ENCODE measurements at regions not wholly inside any gene's neighbourhood (a gene's known extent, or its start where the extent isn't known, plus 50 kb on each side); places are given as distances from the start of the nearest gene placed in this dataset.

GRCh38 chr21:40950970-40951369, 104.0 kb upstream of the DSCAM start:
- ATAC-seq (no peak), DNase-seq (ENCODE audit: low spot score in 2 of 2) (no peak)
- no peaks in the 10 kb centered on the region for H3K36me3 Mint-ChIP-seq
- H3K4me3 Mint-ChIP-seq = no peak overlapping the region
- H3K9me3 Mint-ChIP-seq = peaks cover 5% of the 10 kb centered on the region
- no peak overlapping the region for H3K27ac Mint-ChIP-seq
- no peaks in the 10 kb centered on the region for H3K4me1 Mint-ChIP-seq

GRCh38 chr21:40952551-40953323, 105.8 kb upstream of the DSCAM start:
- H3K36me3 Mint-ChIP-seq = no peaks in the 10 kb centered on the region

GRCh38 chr21:40964691-40965090, 117.7 kb upstream of the DSCAM start:
- peaks cover 2% of the 10 kb centered on the region for H3K9me3 Mint-ChIP-seq
- DNase-seq (ENCODE audit: low spot score in 2 of 2) (no peak), ATAC-seq (no peak)
- H3K36me3 Mint-ChIP-seq = no peaks in the 10 kb centered on the region
- no peak overlapping the region for H3K4me3 Mint-ChIP-seq
- H3K4me1 Mint-ChIP-seq = no peaks in the 10 kb centered on the region
- H3K27ac Mint-ChIP-seq = no peak overlapping the region

More at GRCh38 chr21:40952551-40953323, 105.8 kb upstream of the DSCAM start:
- Mint-ChIP-seq H3K4me1 (no peaks in the 10 kb centered on the region), H3K4me3 (no peak overlapping the region), H3K27ac (no peak overlapping the region), H3K9me3 (peaks cover 9% of the 10 kb centered on the region)
- ATAC-seq (no peak), DNase-seq (ENCODE audit: low spot score in 2 of 2) (no peak)

GRCh38 chr21:40967771-40968170, 120.8 kb upstream of the DSCAM start:
- Mint-ChIP-seq H3K4me1 (no peaks in the 10 kb centered on the region), H3K27ac (no peak overlapping the region), H3K9me3 (peaks cover 4% of the 10 kb centered on the region), H3K36me3 (no peaks in the 10 kb centered on the region), H3K4me3 (no peak overlapping the region)
- DNase-seq (ENCODE audit: low spot score in 2 of 2) = no peak
- no peak for ATAC-seq

- Mint-ChIP-seq H3K4me3 (no peak overlapping the region), H3K9me3 (peaks cover 2% of the 10 kb centered on the region), H3K36me3 (no peaks in the 10 kb centered on the region), H3K27ac (no peak overlapping the region), H3K4me1 (no peaks in the 10 kb centered on the region)
- ATAC-seq (no peak), DNase-seq (ENCODE audit: low spot score in 2 of 2) (no peak)
Observed at GRCh38 chr21:40972151-40972550, 125.2 kb upstream of the DSCAM start.

- DNase-seq (ENCODE audit: low spot score in 2 of 2) = no peak
- Mint-ChIP-seq H3K9me3 (peaks cover 4% of the 10 kb centered on the region), H3K4me1 (no peaks in the 10 kb centered on the region), H3K36me3 (no peaks in the 10 kb centered on the region), H3K27ac (no peak overlapping the region), H3K4me3 (no peak overlapping the region)
- ATAC-seq = no peak
Observed at GRCh38 chr21:40976198-40977109, 129.5 kb upstream of the DSCAM start.

- Mint-ChIP-seq H3K9me3 (peaks cover 9% of the 10 kb centered on the region), H3K4me1 (no peaks in the 10 kb centered on the region), H3K4me3 (no peak overlapping the region), H3K36me3 (no peaks in the 10 kb centered on the region), H3K27ac (no peak overlapping the region)
- DNase-seq (ENCODE audit: low spot score in 2 of 2) (no peak), ATAC-seq (no peak)
Observed at GRCh38 chr21:40985370-40985769, 138.4 kb upstream of the DSCAM start.

GRCh38 chr21:40990366-40990765, 143.4 kb upstream of the DSCAM start:
- peak; percentile 34 for ATAC-seq

GRCh38 chr21:40997831-40998230, 150.9 kb upstream of the DSCAM start:
- H3K4me1 Mint-ChIP-seq = no peaks in the 10 kb centered on the region
- H3K4me3 Mint-ChIP-seq = no peak overlapping the region
- ATAC-seq (no peak), DNase-seq (ENCODE audit: low spot score in 2 of 2) (no peak)
- no peak overlapping the region for H3K27ac Mint-ChIP-seq
- H3K9me3 Mint-ChIP-seq = peaks cover 13% of the 10 kb centered on the region
- no peaks in the 10 kb centered on the region for H3K36me3 Mint-ChIP-seq

More at GRCh38 chr21:40990366-40990765, 143.4 kb upstream of the DSCAM start:
- Mint-ChIP-seq H3K4me3 (no peak overlapping the region), H3K27ac (no peak overlapping the region), H3K9me3 (no peaks in the 10 kb centered on the region), H3K36me3 (no peaks in the 10 kb centered on the region), H3K4me1 (no peaks in the 10 kb centered on the region)
- DNase-seq (ENCODE audit: low spot score in 2 of 2) = no peak

GRCh38 chr21:41000838-41001237, 153.9 kb upstream of the DSCAM start:
- ATAC-seq (no peak), DNase-seq (ENCODE audit: low spot score in 2 of 2) (no peak)
- H3K36me3 Mint-ChIP-seq = no peaks in the 10 kb centered on the region
- peaks cover 13% of the 10 kb centered on the region for H3K9me3 Mint-ChIP-seq
- no peak overlapping the region for H3K27ac Mint-ChIP-seq
- no peaks in the 10 kb centered on the region for H3K4me1 Mint-ChIP-seq
- H3K4me3 Mint-ChIP-seq = no peak overlapping the region

GRCh38 chr21:41006636-41007035, 159.7 kb upstream of the DSCAM start:
- Mint-ChIP-seq H3K4me3 (no peak overlapping the region), H3K9me3 (no peaks in the 10 kb centered on the region), H3K4me1 (no peaks in the 10 kb centered on the region), H3K36me3 (no peaks in the 10 kb centered on the region), H3K27ac (no peak overlapping the region)
- DNase-seq (ENCODE audit: low spot score in 2 of 2) (no peak), ATAC-seq (no peak)

GRCh38 chr21:41008351-41008750, 159.6 kb upstream of the BACE2 start:
- Mint-ChIP-seq H3K4me3 (no peak overlapping the region), H3K4me1 (no peaks in the 10 kb centered on the region), H3K27ac (no peak overlapping the region), H3K9me3 (no peaks in the 10 kb centered on the region), H3K36me3 (no peaks in the 10 kb centered on the region)
- DNase-seq (ENCODE audit: low spot score in 2 of 2) (no peak), ATAC-seq (no peak)

GRCh38 chr21:41008974-41009373, 159.0 kb upstream of the BACE2 start:
- Mint-ChIP-seq H3K9me3 (no peaks in the 10 kb centered on the region), H3K36me3 (no peaks in the 10 kb centered on the region)
- no peak for DNase-seq (ENCODE audit: low spot score in 2 of 2)

GRCh38 chr21:41009398-41010100, 158.4 kb upstream of the BACE2 start:
- H3K27ac Mint-ChIP-seq = no peak overlapping the region
- H3K9me3 Mint-ChIP-seq = no peaks in the 10 kb centered on the region
- no peak overlapping the region for H3K4me3 Mint-ChIP-seq
- no peak for DNase-seq (ENCODE audit: low spot score in 2 of 2)
- H3K4me1 Mint-ChIP-seq = no peaks in the 10 kb centered on the region
- ATAC-seq = no peak
- H3K36me3 Mint-ChIP-seq = no peaks in the 10 kb centered on the region

More at GRCh38 chr21:41008974-41009373, 159.0 kb upstream of the BACE2 start:
- no peak for ATAC-seq
- no peak overlapping the region for H3K4me3 Mint-ChIP-seq
- no peak overlapping the region for H3K27ac Mint-ChIP-seq
- H3K4me1 Mint-ChIP-seq = no peaks in the 10 kb centered on the region

GRCh38 chr21:41010101-41010435, 157.9 kb upstream of the BACE2 start:
- ATAC-seq (no peak), DNase-seq (ENCODE audit: low spot score in 2 of 2) (no peak)
- H3K4me3 Mint-ChIP-seq = no peak overlapping the region
- no peaks in the 10 kb centered on the region for H3K36me3 Mint-ChIP-seq
- H3K9me3 Mint-ChIP-seq = no peaks in the 10 kb centered on the region
- no peaks in the 10 kb centered on the region for H3K4me1 Mint-ChIP-seq
- no peak overlapping the region for H3K27ac Mint-ChIP-seq

All from stimulated activated effector memory CD8-positive, alpha-beta T cell treated with anti-CD3 and anti-CD28 coated beads, Interleukin-12 subunit alpha, Interleukin-12 subunit beta, amount 100 ng/mL, for 72 hours (primary cell).